OCI-LY1 (cell line): ENCODE measurements at regions not wholly inside any gene's neighbourhood (a gene's known extent, or its start where the extent isn't known, plus 50 kb on each side); places are given as distances from the start of the nearest gene placed in this dataset.

Experiments
- H2AFZ ChIP-seq: fragments of 200-600 bp; sonication (generic), shearing (Covaris generic); 2 replicates; pipeline ENCODE4 v1.6.0; 2014; ENCODE audit warnings: antibody characterized with exemption, mild to moderate bottlenecking, low read length
- H3F3A ChIP-seq: fragments of 200-600 bp; sonication (generic), shearing (Covaris generic); 2 replicates; pipeline ENCODE4 v1.6.0; 2014; ENCODE audit warnings: mild to moderate bottlenecking, antibody characterized with exemption, low read length, moderate library complexity; ENCODE audit not compliant: insufficient read depth
- H3K27ac ChIP-seq: fragments of 200-600 bp; sonication (generic); 2 replicates; pipeline ENCODE4 v1.5.1; 2014; ENCODE audit warnings: low read length, mixed run types, mild to moderate bottlenecking, low read depth; ENCODE audit not compliant: poor library complexity, severe bottlenecking
- H3K27me3 ChIP-seq: fragments of 200-600 bp; sonication (generic); 2 replicates; pipeline ENCODE4 v1.6.0; 2014; ENCODE audit warnings: antibody characterized with exemption, mild to moderate bottlenecking, low read length, moderate library complexity; ENCODE audit not compliant: insufficient read depth
- H3K36me3 ChIP-seq: fragments of 200-600 bp; sonication (generic); 2 replicates; pipeline ENCODE4 v1.6.1; 2014; ENCODE audit warnings: mild to moderate bottlenecking, antibody characterized with exemption, low read length, moderate library complexity, mixed read lengths; ENCODE audit not compliant: insufficient read depth
- H3K4me1 ChIP-seq: fragments of 200-600 bp; sonication (generic); 2 replicates; pipeline ENCODE4 v1.5.1; 2014; ENCODE audit warnings: mild to moderate bottlenecking, low read length, moderate library complexity; ENCODE audit not compliant: insufficient read depth, severe bottlenecking
- H3K4me2 ChIP-seq: fragments of 200-600 bp; sonication (generic), shearing (Covaris generic); 2 replicates; pipeline ENCODE4 v1.6.1; 2014; ENCODE audit warnings: low read length
- H3K4me3 ChIP-seq: fragments of 200-600 bp; sonication (generic); 2 replicates; pipeline ENCODE4 v1.5.1; 2014; ENCODE audit warnings: low read length, low read depth, mild to moderate bottlenecking, mixed read lengths; ENCODE audit not compliant: poor library complexity, severe bottlenecking
- H3K79me2 ChIP-seq: fragments of 200-600 bp; shearing (Covaris generic); 2 replicates; pipeline ENCODE4 v1.6.1; 2016; ENCODE audit warnings: mixed run types, low read length, mixed read lengths; ENCODE audit not compliant: insufficient read depth
- H3K9ac ChIP-seq: fragments of 200-600 bp; sonication (generic), shearing (Covaris generic); 2 replicates; pipeline ENCODE4 v1.6.1; 2014; ENCODE audit warnings: mild to moderate bottlenecking, low read length, mixed read lengths
- H3K9me2 ChIP-seq: fragments of 200-600 bp; sonication (generic), shearing (Covaris generic); 2 replicates; pipeline ENCODE4 v1.6.1; 2014; ENCODE audit warnings: low read depth, mild to moderate bottlenecking, low read length, mixed read lengths
- H3K9me3 ChIP-seq: fragments of 200-600 bp; shearing (Covaris generic); 2 replicates; pipeline ENCODE4 v1.6.1; 2014; ENCODE audit warnings: low read length, mixed read lengths
- H4K20me1 ChIP-seq: fragments of 200-600 bp; sonication (generic), shearing (Covaris generic); 2 replicates; pipeline ENCODE4 v1.6.0; 2016; ENCODE audit warnings: mild to moderate bottlenecking, low read length; ENCODE audit not compliant: insufficient read depth
- CTCF ChIP-seq: fragments of 200-600 bp; sonication (generic), shearing (Covaris generic); IDR thresholded peaks from 2 replicates; pipeline ENCODE4 v1.5.1; 2017; ENCODE audit warnings: mild to moderate bottlenecking, antibody characterized with exemption, low read length, moderate library complexity, mixed read lengths
- EZH2 ChIP-seq: fragments of 200-600 bp; sonication (generic), shearing (Covaris generic); IDR thresholded peaks from 2 replicates; pipeline ENCODE4 v1.8.0; 2017; ENCODE audit warnings: borderline replicate concordance, mixed run types, mild to moderate bottlenecking, antibody characterized with exemption, low read length, moderate library complexity, mixed read lengths

GRCh38 chr3:174662653-174663052 lies 196.5 kb upstream of the NAALADL2 start:
- no peak overlapping the region for H2AFZ ChIP-seq
- H3K9me2 ChIP-seq: no peaks in the 10 kb centered on the region
- no peak overlapping the region for H3K4me2 ChIP-seq
- no peaks in the 10 kb centered on the region for H4K20me1 ChIP-seq
- no peaks in the 10 kb centered on the region for H3F3A ChIP-seq
- H3K79me2 ChIP-seq: no peaks in the 10 kb centered on the region
- H3K36me3 ChIP-seq: no peaks in the 10 kb centered on the region
- H3K4me3 ChIP-seq: no peak overlapping the region
- no peaks in the 10 kb centered on the region for H3K27me3 ChIP-seq
- no peak overlapping the region for H3K27ac ChIP-seq
- no peak overlapping the region for H3K9ac ChIP-seq
- no peaks in the 10 kb centered on the region for H3K9me3 ChIP-seq
- H3K4me1 ChIP-seq: no peaks in the 10 kb centered on the region
- TF ChIP-seq EZH2 (no peak), CTCF (no peak)

DNA sequence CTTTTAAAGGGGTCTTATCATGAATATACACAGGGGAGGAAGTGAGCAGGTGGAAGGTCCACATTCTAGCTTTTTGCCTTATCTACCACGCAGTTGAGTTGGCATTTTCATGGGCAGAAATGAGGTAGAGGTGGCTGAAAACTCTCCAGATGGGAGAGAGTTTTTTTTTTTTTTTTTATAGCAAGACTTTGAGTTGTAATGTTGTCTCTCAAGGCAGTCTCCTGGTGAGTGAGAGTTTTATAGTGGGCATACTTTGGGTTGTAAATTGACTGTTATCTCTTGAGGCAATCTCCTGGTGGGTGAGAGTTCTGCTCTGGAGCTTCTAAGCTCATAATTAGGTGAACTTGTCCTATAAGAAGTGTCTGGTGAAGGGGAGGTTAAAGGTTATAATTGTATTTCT lies 191.7 kb upstream of the NAALADL2 start:
- Histone ChIP-seq H4K20me1 (no peaks in the 10 kb centered on the region), H3K79me2 (no peaks in the 10 kb centered on the region), H3K9ac (no peak overlapping the region), H3K4me1 (no peaks in the 10 kb centered on the region), H3K4me3 (no peak overlapping the region), H3K4me2 (no peak overlapping the region), H3K27me3 (no peaks in the 10 kb centered on the region), H3K9me3 (no peaks in the 10 kb centered on the region), H3K9me2 (no peaks in the 10 kb centered on the region), H2AFZ (no peak overlapping the region), H3F3A (no peaks in the 10 kb centered on the region), H3K36me3 (no peaks in the 10 kb centered on the region), H3K27ac (no peak overlapping the region)
- no peak for TF ChIP-seq EZH2
- TF ChIP-seq CTCF: no peak

DNA sequence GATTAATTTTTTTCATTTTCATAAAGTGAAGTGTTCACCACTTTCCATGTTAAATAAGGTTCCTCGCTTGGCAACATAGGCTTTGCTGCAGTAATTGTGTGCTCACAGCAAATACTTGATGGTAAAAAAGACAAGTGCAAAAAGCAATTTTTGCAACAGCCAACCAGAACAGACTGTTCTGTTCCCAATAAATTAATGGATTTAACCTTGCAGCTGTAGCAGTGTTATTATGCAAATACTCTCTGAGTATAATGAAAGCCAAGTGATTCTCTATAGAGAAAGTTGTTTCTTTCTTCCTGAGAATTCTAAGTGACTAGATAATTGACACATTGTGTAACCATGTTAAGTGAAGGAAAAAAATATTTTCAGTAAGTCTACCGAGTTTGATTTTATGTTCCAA lies 183.7 kb upstream of the NAALADL2 start:
- no peaks in the 10 kb centered on the region for H3K4me1 ChIP-seq
- no peak overlapping the region for H3K4me3 ChIP-seq
- no peak overlapping the region for H3K4me2 ChIP-seq
- no peaks in the 10 kb centered on the region for H3K36me3 ChIP-seq
- no peak overlapping the region for H2AFZ ChIP-seq
- H4K20me1 ChIP-seq: no peaks in the 10 kb centered on the region
- H3K9me3 ChIP-seq: no peaks in the 10 kb centered on the region
- H3K27me3 ChIP-seq: no peaks in the 10 kb centered on the region
- H3K79me2 ChIP-seq: no peaks in the 10 kb centered on the region
- H3F3A ChIP-seq: no peaks in the 10 kb centered on the region
- TF ChIP-seq EZH2 (no peak), CTCF (no peak)
- no peak overlapping the region for H3K27ac ChIP-seq
- H3K9me2 ChIP-seq: no peaks in the 10 kb centered on the region
- no peak overlapping the region for H3K9ac ChIP-seq
